ENCODE measurements at regions not wholly inside any gene's neighbourhood (a gene's known extent, or its start where the extent isn't known, plus 50 kb on each side); places are given as distances from the start of the nearest gene placed in this dataset.

GRCh38 chr3:193767353-193768069 lies 174.5 kb downstream of the OPA1 start:
- H3K27ac ChIP-seq (ENCODE audit: low read length) = no peak overlapping the region
- Mint-ChIP-seq H3K4me3 (no peak overlapping the region), H3K4me1 (no peaks in the 10 kb centered on the region), H3K27ac (no peak overlapping the region), H3K36me3 (no peaks in the 10 kb centered on the region), H3K27me3 (peaks cover 5 to 14% of the 10 kb centered on the region in 2 donors), H3K9me3 (no peaks in the 10 kb centered on the region)
- ChIA-PET CTCF (no interaction called here), POLR2A (no interaction called here)
- H3K4me3 ChIP-seq (ENCODE audit: control insufficient read depth in 1 of 2, extremely low read depth in 1 of 2, low read length in 1 of 2) = no peak overlapping the region
- H3K4me1 ChIP-seq (ENCODE audit: control insufficient read depth in 1 of 2, extremely low read depth in 1 of 2, insufficient read depth in 2 of 2, low read length in 2 of 2) = no peaks in the 10 kb centered on the region
- peaks cover 0 to 6% of the 10 kb centered on the region in 2 experiments for H3K27me3 ChIP-seq (replicated peaks in 1 of 2; ENCODE audit: control insufficient read depth in 2 of 2, extremely low read depth in 1 of 2, insufficient read depth in 2 of 2, low read length in 1 of 2)
- DNase-seq = no peak
- ATAC-seq (replicated peaks in 1 of 4) = no peak
- WGBS (ENCODE audit: insufficient coverage) = no CpG with 5 or more reads among the region's 1 CpG
- no peaks in the 10 kb centered on the region for H3K36me3 ChIP-seq (ENCODE audit: control insufficient read depth in 2 of 2, extremely low read depth in 1 of 2, insufficient read depth in 1 of 2, low read length in 1 of 2)
- no peaks in the 10 kb centered on the region for H3K9me3 ChIP-seq

GRCh38 chr3:193768070-193768394 lies 175.0 kb downstream of the OPA1 start:
- DNase-seq (no peak), ATAC-seq (replicated peaks in 1 of 4) (no peak)
- Mint-ChIP-seq H3K9me3 (no peaks in the 10 kb centered on the region), H3K36me3 (no peaks in the 10 kb centered on the region), H3K27ac (no peak overlapping the region), H3K4me3 (no peak overlapping the region), H3K27me3 (peaks cover 5 to 12% of the 10 kb centered on the region in 2 donors), H3K4me1 (no peaks in the 10 kb centered on the region)
- H3K36me3 ChIP-seq (ENCODE audit: control insufficient read depth in 2 of 2, extremely low read depth in 1 of 2, insufficient read depth in 1 of 2, low read length in 1 of 2) = no peaks in the 10 kb centered on the region
- H3K4me1 ChIP-seq (ENCODE audit: control insufficient read depth in 1 of 2, extremely low read depth in 1 of 2, insufficient read depth in 2 of 2, low read length in 2 of 2) = no peaks in the 10 kb centered on the region
- peaks cover 0 to 6% of the 10 kb centered on the region in 2 experiments for H3K27me3 ChIP-seq (replicated peaks in 1 of 2; ENCODE audit: control insufficient read depth in 2 of 2, extremely low read depth in 1 of 2, insufficient read depth in 2 of 2, low read length in 1 of 2)
- CTCF ChIA-PET = interaction anchor here in 1 of 2 donors (0.7 kb wide), 1 partner anchor 14 kb away, joined by 4 read pairs; no protein-coding TSS in a partner anchor
- no peak overlapping the region for H3K27ac ChIP-seq (ENCODE audit: low read length)
- H3K4me3 ChIP-seq (ENCODE audit: control insufficient read depth in 1 of 2, extremely low read depth in 1 of 2, low read length in 1 of 2) = no peak overlapping the region
- WGBS (ENCODE audit: insufficient coverage) = 83% methylated on average over 1 of the region's 2 CpGs
- H3K9me3 ChIP-seq = no peaks in the 10 kb centered on the region
- POLR2A ChIA-PET = no interaction called here

GRCh38 chr3:193769437-193769836 lies 176.4 kb downstream of the OPA1 start:
- H3K27me3 ChIP-seq (replicated peaks in 1 of 2; ENCODE audit: control insufficient read depth in 2 of 2, extremely low read depth in 1 of 2, insufficient read depth in 2 of 2, low read length in 1 of 2) = peaks cover 0 to 8% of the 10 kb centered on the region in 2 experiments
- POLR2A ChIA-PET = no interaction called here
- no peaks in the 10 kb centered on the region for H3K4me1 Mint-ChIP-seq
- no peak overlapping the region for H3K4me3 Mint-ChIP-seq
- no peak for ATAC-seq (replicated peaks in 1 of 4)
- H3K9me3 Mint-ChIP-seq = no peaks in the 10 kb centered on the region
- no peak overlapping the region for H3K27ac Mint-ChIP-seq
- no peak overlapping the region for H3K4me3 ChIP-seq (ENCODE audit: control insufficient read depth in 1 of 2, extremely low read depth in 1 of 2, low read length in 1 of 2)
- H3K9me3 ChIP-seq = no peaks in the 10 kb centered on the region
- CTCF ChIA-PET = no interaction called here
- peaks cover 7% of the 10 kb centered on the region in 2 donors for H3K27me3 Mint-ChIP-seq
- no peaks in the 10 kb centered on the region for H3K4me1 ChIP-seq (ENCODE audit: control insufficient read depth in 1 of 2, extremely low read depth in 1 of 2, insufficient read depth in 2 of 2, low read length in 2 of 2)
- no peaks in the 10 kb centered on the region for H3K36me3 ChIP-seq (ENCODE audit: control insufficient read depth in 2 of 2, extremely low read depth in 1 of 2, insufficient read depth in 1 of 2, low read length in 1 of 2)
- H3K36me3 Mint-ChIP-seq = no peaks in the 10 kb centered on the region
- no peak for DNase-seq
- H3K27ac ChIP-seq (ENCODE audit: low read length) = no peak overlapping the region
- 69% methylated on average over 2 of the region's 2 CpGs for WGBS (ENCODE audit: insufficient coverage)

- Mint-ChIP-seq H3K36me3 (no peaks in the 10 kb centered on the region), H3K9me3 (no peaks in the 10 kb centered on the region), H3K27ac (no peak overlapping the region), H3K4me3 (no peak overlapping the region), H3K4me1 (peaks cover under 1 to 4% (median 2%) of the 10 kb centered on the region in 3 donors), H3K27me3 (peaks cover 8 to 18% of the 10 kb centered on the region in 2 donors)
- ChIA-PET POLR2A (no interaction called here), CTCF (no interaction called here)
- ATAC-seq (replicated peaks in 1 of 4) (no peak), DNase-seq (no peak)
- H3K27me3 ChIP-seq (replicated peaks in 1 of 2; ENCODE audit: control insufficient read depth in 2 of 2, extremely low read depth in 1 of 2, insufficient read depth in 2 of 2, low read length in 1 of 2) = peaks cover 0 to 12% of the 10 kb centered on the region in 2 experiments
- no peaks in the 10 kb centered on the region for H3K36me3 ChIP-seq (ENCODE audit: control insufficient read depth in 2 of 2, extremely low read depth in 1 of 2, insufficient read depth in 1 of 2, low read length in 1 of 2)
- no peak overlapping the region for H3K27ac ChIP-seq (ENCODE audit: low read length)
- WGBS (ENCODE audit: insufficient coverage) = 100% methylated on average over 10 of the region's 20 CpGs
- no peak overlapping the region for H3K4me3 ChIP-seq (ENCODE audit: control insufficient read depth in 1 of 2, extremely low read depth in 1 of 2, low read length in 1 of 2)
- H3K4me1 ChIP-seq (ENCODE audit: control insufficient read depth in 1 of 2, extremely low read depth in 1 of 2, insufficient read depth in 2 of 2, low read length in 2 of 2) = peaks cover 0 to under 1% of the 10 kb centered on the region in 2 experiments
- no peaks in the 10 kb centered on the region for H3K9me3 ChIP-seq
Observed at GRCh38 chr3:193771011-193771652, 178.1 kb downstream of the OPA1 start.

GRCh38 chr3:193771653-193772421 lies 178.8 kb downstream of the OPA1 start:
- Histone ChIP-seq H3K9me3 (no peaks in the 10 kb centered on the region), H3K4me3 (ENCODE audit: control insufficient read depth in 1 of 2, extremely low read depth in 1 of 2, low read length in 1 of 2) (no peak overlapping the region), H3K4me1 (ENCODE audit: control insufficient read depth in 1 of 2, extremely low read depth in 1 of 2, insufficient read depth in 2 of 2, low read length in 2 of 2) (peaks cover 0 to 5% of the 10 kb centered on the region in 2 experiments), H3K27me3 (replicated peaks in 1 of 2; ENCODE audit: control insufficient read depth in 2 of 2, extremely low read depth in 1 of 2, insufficient read depth in 2 of 2, low read length in 1 of 2) (peaks cover 0 to 12% of the 10 kb centered on the region in 2 experiments), H3K27ac (ENCODE audit: low read length) (no peak overlapping the region), H3K36me3 (ENCODE audit: control insufficient read depth in 2 of 2, extremely low read depth in 1 of 2, insufficient read depth in 1 of 2, low read length in 1 of 2) (no peaks in the 10 kb centered on the region)
- Mint-ChIP-seq H3K36me3 (no peaks in the 10 kb centered on the region), H3K9me3 (no peaks in the 10 kb centered on the region), H3K27ac (no peak overlapping the region), H3K27me3 (peaks cover 8 to 24% of the 10 kb centered on the region in 2 donors), H3K4me3 (no peak overlapping the region), H3K4me1 (peaks cover 8 to 11% (median 9%) of the 10 kb centered on the region in 3 donors)
- ChIA-PET POLR2A (no interaction called here), CTCF (no interaction called here)
- DNase-seq (no peak), ATAC-seq (replicated peaks in 1 of 4) (no peak)
- 93% methylated on average over 5 of the region's 18 CpGs for WGBS (ENCODE audit: insufficient coverage)

- CTCF ChIA-PET = no interaction called here
- H3K36me3 ChIP-seq (ENCODE audit: control insufficient read depth in 2 of 2, extremely low read depth in 1 of 2, insufficient read depth in 1 of 2, low read length in 1 of 2) = no peaks in the 10 kb centered on the region
Observed at GRCh38 chr3:193772422-193772763, 179.4 kb downstream of the OPA1 start.

More at GRCh38 chr3:193772422-193772763, 179.4 kb downstream of the OPA1 start:
- Mint-ChIP-seq H3K4me1 (peaks cover 8 to 12% (median 10%) of the 10 kb centered on the region in 3 donors), H3K27me3 (peaks cover 8 to 24% of the 10 kb centered on the region in 2 donors), H3K9me3 (no peaks in the 10 kb centered on the region), H3K36me3 (no peaks in the 10 kb centered on the region), H3K27ac (no peak overlapping the region), H3K4me3 (no peak overlapping the region)
- no peak for ATAC-seq (replicated peaks in 1 of 4)
- Histone ChIP-seq H3K4me3 (ENCODE audit: control insufficient read depth in 1 of 2, extremely low read depth in 1 of 2, low read length in 1 of 2) (no peak overlapping the region), H3K4me1 (ENCODE audit: control insufficient read depth in 1 of 2, extremely low read depth in 1 of 2, insufficient read depth in 2 of 2, low read length in 2 of 2) (peaks cover 0 to 6% of the 10 kb centered on the region in 2 experiments), H3K27ac (ENCODE audit: low read length) (no peak overlapping the region), H3K27me3 (replicated peaks in 1 of 2; ENCODE audit: control insufficient read depth in 2 of 2, extremely low read depth in 1 of 2, insufficient read depth in 2 of 2, low read length in 1 of 2) (peaks cover 0 to 12% of the 10 kb centered on the region in 2 experiments), H3K9me3 (no peaks in the 10 kb centered on the region)
- DNase-seq = no peak
- WGBS (ENCODE audit: insufficient coverage) = 97% methylated on average over 8 of the region's 9 CpGs
- POLR2A ChIA-PET = no interaction called here
